Daoy (cell line): ENCODE measurements at regions not wholly inside any gene's neighbourhood (a gene's known extent, or its start where the extent isn't known, plus 50 kb on each side); places are given as distances from the start of the nearest gene placed in this dataset.

Experiments used
- DNase-seq: peaks from one replicate; pipeline ENCODE4 v3.0.0-alpha.2; 2015; ENCODE audit warnings: low read depth

- DNase-seq = no peak
Observed at GRCh38 chr11:115769891-115770290, 265.7 kb upstream of the CADM1 start.

- DNase-seq = no peak
Observed at GRCh38 chr11:115767883-115768282, 263.7 kb upstream of the CADM1 start.

- no peak for DNase-seq
Observed at GRCh38 chr11:115767047-115767802, 263.0 kb upstream of the CADM1 start.

DNA sequence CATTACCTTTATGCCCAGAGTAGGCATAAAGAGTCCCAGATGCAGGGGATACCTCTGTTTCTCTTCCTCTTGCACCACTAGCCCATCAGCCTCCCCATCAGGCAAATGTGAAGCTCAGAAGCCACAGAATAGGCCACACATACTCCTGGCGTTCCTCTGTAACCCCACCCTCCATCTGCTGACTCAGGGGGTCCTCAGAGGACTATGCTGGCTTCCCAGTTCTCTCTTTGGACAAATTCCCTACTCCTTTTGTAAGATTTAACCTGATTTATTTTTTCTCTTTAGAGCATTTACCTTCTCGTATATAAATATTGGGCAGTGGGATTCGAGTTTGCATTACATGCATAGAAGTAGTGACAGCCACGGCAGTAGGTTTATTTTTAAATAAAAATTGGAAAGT, 262.3 kb upstream of the CADM1 start:
- no peak for DNase-seq

DNA sequence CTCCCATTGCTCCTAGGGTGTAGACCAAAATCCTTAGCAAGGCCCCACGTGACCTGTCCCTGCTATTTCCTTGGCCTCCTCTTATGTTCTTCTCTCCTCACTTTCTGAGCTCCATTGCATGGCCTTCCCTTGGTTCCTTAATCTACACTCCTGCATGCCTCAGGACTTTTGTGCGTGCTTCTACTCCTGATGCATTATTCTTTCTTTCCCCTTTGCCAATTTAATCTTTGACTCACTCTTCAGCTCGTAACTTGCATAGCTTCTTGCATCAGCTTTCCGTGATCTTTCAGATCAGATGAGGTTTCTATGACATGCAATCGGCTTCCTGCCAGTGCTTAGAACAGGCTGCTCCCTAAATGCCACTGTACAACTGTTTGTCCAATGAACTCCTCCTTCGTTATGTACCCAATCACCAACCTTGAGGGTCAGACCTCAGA, 261.6 kb upstream of the CADM1 start:
- DNase-seq = peak; percentile 63

DNA sequence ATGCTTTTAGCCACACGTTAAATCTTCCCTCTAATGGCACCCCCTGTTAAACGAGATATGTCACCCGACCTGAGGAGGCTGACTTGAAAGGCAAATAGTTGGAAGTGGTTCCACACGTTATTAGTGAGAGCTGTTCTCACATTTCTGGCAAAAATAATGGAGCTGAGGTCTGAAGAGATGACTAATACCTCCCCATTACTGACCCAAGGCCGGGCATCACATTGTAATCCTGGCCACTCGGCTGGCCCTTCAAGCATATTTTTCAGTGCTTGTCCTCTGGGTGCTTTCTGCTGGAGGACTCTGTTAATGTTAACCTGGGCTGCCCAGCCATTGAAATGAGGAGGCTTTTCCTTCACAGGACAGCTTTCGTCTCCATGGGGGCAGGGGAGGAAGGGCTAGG, 260.0 kb upstream of the CADM1 start:
- DNase-seq = no peak

DNA sequence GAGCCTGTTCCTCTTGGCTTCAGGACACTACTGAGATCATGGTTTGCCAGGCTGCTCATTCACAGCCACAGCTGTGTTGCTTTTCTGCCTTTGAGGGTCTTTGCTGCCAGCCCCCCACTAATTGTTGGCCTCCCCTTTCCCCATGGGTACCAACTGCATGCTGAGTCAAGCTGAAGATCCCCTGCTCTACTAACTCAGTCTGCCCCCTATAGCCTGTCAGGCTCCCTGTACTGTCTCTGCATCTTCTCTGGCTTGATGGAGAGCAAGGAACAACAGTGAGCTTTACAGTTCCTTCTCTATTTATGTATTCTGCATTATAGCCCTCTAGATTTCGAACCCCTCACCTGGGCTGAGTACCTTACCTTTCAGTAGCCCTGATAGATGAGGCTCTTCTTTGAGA, 257.6 kb upstream of the CADM1 start:
- no peak for DNase-seq

DNA sequence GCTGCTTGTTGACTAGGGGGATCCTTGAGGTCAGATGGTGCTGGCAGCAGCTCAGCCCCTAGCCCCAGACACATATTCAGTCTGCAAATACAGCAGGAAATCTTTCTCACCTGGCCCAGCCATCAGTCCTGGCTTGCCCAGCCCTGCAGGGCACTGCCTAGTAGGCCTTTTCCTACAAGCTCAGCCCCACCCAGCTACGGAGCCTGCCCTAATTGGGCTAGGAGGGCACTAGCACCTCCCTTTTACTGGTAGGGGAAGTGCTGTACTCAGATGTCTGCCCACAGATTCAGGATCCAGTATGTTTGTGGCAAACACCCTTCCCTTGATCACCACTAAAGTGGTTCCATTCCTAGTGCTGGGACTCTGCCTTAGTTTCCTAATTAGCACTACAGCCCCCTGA, 257.1 kb upstream of the CADM1 start:
- DNase-seq = no peak

- peak; percentile 37 for DNase-seq
Observed at GRCh38 chr11:115760461-115761320, 256.5 kb upstream of the CADM1 start.

DNA sequence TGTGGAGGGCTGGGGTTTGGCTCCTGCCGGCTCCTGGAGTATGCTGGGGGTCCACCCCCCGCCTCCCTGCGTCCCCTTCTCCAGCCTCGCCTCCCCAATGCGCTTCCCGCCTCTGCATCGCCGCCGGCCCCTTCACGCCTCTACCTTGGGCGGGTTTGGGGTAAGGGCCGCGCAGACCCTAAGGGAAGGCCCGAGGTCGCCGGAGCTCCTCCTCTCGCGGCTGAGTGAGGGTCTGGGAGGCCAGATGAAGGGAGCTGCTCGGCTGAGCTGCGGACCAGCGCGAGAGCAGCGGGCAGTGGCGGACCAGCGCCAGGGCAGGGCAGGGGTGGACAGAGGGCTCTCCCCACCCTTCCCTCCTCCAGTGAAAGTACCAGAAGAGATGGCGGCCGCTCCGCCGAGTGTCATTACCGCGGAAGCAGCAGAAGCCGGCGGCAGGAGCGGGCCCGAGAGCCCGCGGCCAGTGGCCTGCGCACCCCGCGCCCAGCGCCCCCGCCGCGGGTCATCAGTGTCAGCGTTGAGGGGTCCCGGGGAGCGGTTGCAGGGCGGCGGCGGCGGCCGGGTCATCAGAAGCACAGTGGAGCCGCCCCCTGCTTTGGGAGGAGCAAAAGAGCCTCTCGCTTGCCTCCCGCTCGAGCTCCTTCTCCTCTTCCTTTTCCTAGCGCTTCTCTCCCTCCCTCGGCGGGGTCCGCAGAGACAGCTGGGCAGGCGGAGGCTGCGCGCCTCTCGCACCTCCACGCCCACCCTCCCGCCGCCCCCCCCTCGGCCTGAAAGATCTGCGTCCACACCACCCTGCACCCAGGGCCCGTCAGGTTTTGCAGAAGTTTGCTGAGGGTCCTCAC, 255.6 kb upstream of the CADM1 start:
- DNase-seq = peak; percentile 59

DNA sequence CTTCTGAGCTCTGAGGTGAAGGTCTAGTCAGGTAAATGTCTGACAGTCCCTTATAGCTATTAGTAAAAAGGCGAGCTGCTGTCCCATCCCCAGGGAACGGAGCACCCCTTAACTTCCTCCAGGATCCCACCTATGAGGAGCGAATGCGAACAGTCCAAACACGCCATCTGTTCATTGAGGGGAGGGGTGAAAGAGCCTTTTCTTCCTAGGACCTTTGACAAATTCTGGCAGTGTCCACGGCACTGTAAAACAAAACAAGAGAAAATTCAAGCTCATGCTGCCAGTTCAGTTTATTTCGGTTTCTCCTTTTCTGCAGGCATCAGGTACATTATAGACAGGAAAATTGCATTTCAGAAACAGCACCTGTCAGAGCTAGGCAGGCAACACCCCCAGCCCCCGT, 253.8 kb upstream of the CADM1 start:
- no peak for DNase-seq

- DNase-seq = no peak
Observed at GRCh38 chr11:115751243-115752015, 247.2 kb upstream of the CADM1 start.

DNA sequence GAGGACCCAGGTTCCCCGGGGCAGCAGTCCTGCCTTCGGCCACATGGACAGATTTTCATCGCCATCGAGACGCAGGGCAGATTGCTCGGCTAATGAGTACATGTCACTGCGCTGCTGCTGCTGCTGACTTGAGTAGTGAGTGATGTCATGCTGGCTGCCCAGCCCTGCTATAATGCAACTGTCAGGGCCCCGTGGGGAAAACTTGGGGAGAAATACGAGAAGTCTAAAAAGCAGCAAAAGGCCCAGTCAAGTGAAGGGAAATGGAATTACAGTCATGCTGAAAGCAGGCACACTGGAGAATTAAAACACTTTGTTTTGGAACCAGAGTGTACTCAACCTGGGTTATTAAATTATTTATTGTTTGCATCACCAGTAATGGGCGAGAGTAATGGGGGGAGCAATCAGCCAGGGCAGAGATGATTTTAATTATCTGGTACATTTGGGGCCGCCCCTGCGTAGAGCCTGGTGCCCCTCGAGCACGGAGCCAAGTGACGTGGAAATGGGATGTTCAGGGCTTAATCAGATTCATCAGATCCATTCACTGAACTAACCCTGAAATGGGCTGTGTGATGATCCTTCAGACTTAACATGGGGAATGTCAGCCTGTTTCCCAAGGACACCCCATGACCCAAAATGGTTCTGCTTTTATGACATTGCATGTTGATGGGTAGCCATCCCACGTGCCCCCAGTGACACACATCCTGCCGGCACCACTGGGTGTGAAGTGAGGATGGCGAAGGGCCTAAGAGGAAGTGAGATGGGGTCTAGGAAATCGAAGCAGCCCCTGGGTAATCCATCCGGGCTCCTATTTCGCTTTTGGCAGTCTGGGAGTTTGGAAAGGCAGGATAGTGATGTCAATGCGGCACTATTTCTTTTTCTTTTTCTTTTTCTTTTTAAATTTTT, 241.6 kb upstream of the CADM1 start:
- no peak for DNase-seq

- DNase-seq = no peak
Observed at GRCh38 chr11:115745066-115745465, 240.9 kb upstream of the CADM1 start.

DNA sequence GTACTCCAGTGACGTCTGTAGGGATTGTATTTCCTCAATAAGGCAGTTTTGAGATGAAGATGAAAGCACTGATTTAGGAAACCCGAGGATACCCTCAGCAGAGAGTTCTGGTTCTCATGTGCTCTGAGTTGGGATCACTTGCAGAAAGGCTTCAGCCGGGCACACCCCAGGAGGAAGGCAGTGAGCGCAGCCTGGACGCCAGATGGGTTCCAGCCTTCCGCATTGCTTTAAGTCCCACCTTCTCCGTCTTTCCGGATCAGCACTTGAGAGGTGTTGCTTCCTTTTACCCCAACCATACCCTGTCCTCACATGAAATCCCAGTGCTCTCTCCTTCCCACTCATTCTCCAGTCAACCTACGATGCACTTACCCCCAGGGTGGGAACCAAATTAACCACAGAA, 239.5 kb upstream of the CADM1 start:
- no peak for DNase-seq

- DNase-seq = no peak
Observed at GRCh38 chr11:115741376-115742107, 237.3 kb upstream of the CADM1 start.

DNA sequence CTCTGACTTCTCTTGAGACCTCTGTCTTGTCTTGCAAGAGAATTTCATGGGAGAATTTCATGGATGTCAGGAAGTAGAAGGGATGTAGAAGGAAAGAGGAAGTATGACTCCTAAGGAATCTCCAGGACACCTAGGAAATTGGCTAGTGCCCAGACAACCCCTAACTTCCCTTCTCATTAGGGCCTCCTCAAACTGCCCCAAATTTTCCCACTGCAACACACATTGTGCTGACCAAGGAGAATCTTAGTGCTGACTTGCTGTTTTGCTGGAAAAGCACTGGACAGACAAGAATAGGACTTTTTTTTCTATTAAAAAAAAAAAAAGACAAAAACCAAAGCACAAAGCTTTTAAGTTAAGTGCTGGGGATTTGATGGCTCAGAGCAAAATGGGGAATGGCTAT, 236.1 kb upstream of the CADM1 start:
- no peak for DNase-seq

DNA sequence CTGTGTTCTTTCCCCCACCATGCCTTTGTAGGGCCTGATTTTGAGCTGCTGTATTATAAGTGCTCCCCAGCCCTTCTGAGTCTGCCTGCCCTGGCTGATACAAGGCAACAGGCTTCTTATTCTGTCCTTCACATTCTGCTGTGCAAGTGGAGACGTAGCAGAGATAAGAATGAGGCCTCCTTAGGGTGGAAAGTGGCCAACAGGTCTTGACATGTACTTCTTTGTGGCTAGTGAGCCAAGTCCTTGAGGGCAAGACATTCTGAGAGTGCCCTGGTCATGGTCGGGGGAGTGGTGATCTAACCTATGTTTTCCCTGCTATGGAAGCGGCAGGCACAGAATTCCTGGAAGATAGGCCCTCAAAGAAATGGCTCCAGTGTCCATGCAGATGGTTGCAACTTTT, 235.7 kb upstream of the CADM1 start:
- no peak for DNase-seq

DNA sequence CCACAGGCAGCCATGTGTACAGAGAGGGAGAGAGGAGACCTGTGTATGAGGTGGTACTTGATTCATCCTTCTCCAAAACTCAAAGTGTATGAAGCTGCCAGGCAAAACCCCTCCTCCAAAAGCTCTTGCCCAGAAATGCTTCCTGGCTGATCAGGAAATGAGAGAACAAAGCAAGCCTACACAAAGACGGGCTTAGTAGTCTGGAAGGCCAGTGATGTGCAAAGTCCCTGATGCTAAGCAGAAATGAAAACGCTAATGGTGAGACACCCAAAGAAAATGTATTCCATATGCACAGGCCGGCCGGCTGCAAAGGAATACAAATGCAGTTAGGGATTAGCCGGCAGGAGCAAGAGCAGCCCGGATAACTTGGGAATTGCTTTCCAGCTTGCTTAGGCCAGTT, 234.9 kb upstream of the CADM1 start:
- no peak for DNase-seq

- DNase-seq = no peak
Observed at GRCh38 chr11:115737875-115738274, 233.7 kb upstream of the CADM1 start.
